ENCODE measurements at regions not wholly inside any gene's neighbourhood (a gene's known extent, or its start where the extent isn't known, plus 50 kb on each side); places are given as distances from the start of the nearest gene placed in this dataset.

- DNase-seq, result no peak
These were observed 241.5 kb upstream of the PAPPA start for GRCh38 chr9:115912086-115912485.

DNA sequence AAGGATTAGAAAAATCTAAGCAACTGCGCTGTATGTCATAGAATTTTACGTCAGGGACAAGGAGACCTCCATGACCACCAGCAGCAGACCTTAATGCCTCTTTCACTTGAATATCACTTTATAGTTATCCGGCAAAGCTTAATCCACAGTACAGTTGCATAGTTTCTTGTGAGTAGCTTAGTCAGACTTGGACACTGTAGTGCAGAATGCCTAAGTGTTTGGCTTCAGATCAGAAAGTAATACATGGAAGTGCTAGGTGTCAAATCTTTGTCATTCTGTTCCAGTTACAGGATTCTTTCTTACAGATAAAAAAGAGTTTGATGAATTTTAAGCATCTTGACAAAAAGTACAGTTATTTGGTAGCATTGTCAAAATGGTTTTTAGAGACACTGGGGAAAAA is 239.9 kb upstream of the PAPPA start:
- DNase-seq, result no peak

GRCh38 chr9:115914291-115914690 is 239.3 kb upstream of the PAPPA start:
- no peak for DNase-seq

DNA sequence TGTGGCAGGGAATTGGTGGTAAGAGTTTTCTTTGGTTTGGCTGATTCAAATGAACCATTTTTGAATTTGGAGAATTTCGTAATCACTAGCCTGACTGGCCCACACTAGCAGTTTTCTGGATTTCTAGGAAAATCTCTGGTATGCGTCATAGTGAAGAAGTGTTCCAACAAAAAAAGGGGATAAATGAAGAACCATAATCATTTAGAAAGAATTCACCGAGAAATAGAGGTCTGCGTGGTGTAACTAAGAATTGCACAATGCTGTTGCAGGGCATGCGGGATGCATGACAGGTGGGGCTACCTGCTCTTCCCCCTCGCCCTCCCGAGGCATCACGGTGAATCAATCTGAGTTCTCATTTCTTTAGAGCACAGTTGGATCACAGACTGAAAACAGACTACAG is 232.3 kb upstream of the PAPPA start:
- no peak for DNase-seq

GRCh38 chr9:115922444-115922843 is 231.1 kb upstream of the PAPPA start:
- DNase-seq, result no peak

DNA sequence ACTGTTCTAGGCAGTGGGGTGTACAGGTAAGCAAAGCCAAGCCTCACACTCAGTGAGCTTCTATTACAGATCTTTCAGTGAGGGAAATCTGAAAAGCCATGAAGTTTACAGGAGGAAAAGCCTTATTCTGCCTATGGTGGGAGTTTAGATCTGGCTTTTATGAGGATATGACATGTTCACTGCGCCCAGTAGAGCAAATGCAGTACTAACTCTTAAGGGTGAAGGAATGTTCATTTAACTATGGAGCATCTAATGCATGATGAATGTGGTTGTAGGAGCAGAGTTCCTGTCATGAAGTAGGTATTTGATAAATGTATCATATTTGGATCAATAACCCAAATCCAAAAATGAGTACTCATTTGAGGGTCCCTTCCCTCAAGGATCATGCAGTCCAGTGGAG is 230.2 kb upstream of the PAPPA start:
- DNase-seq, result no peak

- DNase-seq, result no peak
These were observed 229.5 kb upstream of the PAPPA start for GRCh38 chr9:115923903-115924668.

GRCh38 chr9:115924669-115924987 is 229.0 kb upstream of the PAPPA start:
- DNase-seq, result no peak

DNA sequence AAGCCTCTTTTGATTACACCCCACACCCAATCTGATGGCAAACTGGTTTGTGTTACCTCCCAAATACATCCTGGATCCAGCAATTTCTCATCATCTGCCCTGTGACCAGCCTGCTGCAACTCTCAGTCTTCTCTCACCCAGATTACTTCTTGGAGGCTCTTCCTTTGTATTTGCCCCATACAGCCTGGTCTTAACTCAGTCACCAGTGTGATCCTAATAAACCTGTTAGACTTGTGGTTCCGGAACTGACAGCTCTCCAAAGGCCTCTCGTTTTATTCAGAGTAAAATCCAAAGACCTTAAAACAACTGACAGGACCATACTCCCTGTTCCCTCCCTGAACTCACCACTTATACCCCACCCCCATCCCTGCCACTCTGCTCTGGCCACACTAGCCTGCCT is 228.2 kb upstream of the PAPPA start:
- DNase-seq, result no peak

- no peak for DNase-seq
These were observed 223.1 kb upstream of the PAPPA start for GRCh38 chr9:115930472-115930871.

DNA sequence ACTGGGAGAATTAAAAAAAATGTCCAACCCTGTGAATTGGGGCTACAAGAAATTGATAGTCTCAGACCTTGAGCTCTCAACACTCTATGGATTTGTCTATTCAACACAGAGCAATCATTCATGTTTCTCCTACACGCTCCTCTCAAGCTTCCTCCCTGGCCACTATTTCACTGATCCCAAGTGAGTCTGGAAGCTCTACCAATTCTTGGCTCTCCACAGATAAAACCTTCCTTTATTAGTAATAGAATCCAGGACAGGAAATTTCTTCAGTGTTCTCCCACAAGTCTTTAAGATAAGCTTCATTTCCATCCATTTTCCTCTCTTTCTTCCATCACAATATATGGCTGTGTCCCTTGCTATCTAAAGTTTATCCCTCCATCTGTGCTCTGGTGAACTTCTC is 215.1 kb upstream of the PAPPA start:
- DNase-seq, result no peak

DNA sequence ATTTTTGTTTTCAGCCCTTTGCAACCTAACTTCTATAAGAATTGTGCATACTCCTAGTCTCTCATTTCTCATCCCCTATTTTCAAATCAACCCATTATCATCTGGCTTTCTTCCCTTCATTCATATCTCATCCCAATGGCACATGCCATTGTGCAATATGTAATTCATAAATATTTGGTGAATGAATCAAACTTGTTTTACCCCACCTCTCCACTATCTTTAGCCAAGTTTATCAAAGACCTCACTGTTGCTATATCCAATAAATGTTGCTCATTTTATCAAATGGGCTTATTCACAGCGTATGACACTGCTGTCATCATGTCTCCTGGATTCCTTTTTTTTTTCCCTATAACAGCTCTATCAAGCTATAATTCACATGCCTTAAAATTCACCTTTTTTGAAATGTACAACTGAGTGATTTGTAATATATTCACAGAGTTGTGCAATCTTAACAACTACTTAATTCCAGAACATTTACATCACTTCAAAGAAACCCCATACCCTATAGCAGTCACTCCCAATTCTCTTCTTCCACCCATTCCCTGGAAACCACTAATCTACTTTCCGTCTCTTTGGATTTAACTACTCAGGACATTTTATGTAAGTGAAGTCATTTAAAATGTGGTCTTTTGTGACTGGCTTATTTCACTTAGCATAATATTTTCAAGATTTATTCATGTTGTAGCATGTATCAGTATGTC is 214.4 kb upstream of the PAPPA start:
- DNase-seq, result no peak

DNA sequence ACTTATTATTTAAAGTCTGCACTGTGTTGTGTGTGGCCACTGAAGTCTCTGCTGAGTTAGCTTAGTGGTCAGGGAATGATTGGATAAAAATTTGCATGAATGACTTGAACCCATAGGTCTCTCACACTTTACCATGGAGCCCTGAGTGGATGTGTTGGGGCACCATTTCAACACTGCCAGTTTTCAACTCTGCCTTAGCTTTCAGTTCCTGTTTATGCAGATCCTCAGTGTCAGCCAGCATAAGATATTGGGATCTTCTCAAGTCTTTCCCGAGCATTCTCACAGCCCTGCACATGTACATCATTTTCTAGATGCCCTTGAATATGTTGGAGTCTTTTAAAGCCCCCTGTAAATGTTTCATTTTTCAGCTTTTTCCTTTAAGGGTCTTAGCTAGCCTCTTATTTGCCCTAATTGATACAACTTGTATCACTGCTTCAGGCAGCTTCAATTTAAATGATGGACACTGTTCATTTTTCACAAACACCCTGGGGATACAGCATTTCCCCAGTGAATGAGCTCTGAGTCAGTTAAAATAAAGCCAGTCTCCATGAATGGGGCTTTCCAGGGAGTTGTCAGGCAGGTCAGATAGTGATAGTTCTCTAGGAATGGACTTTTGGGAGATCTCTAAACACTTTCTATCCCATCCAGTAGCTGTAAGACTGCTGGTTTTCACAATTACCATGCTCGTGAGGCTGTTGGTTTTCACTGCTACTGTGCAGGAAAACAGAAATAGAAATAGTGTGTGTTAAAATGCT is 211.9 kb upstream of the PAPPA start:
- DNase-seq, result no peak

- no peak for DNase-seq
These were observed 210.0 kb upstream of the PAPPA start for GRCh38 chr9:115943431-115944165.

- no peak for DNase-seq
These were observed 209.2 kb upstream of the PAPPA start for GRCh38 chr9:115944166-115944948.

DNA sequence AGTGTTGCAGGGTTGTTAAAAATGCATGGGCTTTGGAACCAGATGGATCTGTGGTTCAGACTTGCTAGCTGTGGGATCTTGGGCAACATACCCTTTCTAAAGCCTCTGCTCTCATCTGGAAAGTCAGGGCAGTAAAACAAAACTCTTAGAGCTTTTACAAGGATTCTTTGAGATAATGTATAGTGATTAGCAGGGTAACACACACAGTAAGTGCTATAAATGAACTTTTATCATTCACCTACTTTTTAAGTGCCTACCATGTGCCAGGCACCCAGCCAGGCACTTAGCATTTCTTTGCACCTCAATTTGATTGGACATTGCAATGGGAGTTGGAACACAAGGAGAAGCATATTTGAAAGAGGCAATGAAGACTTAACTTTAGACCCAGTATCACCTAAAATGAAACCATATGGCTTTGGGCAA is 208.6 kb upstream of the PAPPA start:
- DNase-seq, result no peak

- DNase-seq, result no peak
These were observed 207.1 kb upstream of the PAPPA start for GRCh38 chr9:115946530-115946929.

DNA sequence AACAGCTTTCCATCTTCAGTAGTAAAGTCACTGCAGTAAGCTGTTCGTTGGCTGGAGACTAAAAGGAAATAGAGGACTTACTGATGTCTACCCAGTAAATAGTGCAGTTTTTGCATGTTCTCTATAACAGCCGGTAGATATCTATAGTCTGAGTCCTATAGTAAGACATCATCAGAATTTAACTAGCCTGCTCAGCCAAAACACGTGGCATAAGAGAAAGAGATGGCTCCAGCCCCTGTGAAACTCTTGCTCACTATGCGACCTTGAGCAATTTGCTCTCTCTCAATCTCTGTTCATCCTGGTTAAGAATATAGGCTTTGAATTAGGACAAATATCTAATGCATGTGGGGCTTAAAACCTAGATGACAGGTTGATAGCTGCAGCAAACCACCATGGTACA is 201.6 kb upstream of the PAPPA start:
- no peak for DNase-seq

DNA sequence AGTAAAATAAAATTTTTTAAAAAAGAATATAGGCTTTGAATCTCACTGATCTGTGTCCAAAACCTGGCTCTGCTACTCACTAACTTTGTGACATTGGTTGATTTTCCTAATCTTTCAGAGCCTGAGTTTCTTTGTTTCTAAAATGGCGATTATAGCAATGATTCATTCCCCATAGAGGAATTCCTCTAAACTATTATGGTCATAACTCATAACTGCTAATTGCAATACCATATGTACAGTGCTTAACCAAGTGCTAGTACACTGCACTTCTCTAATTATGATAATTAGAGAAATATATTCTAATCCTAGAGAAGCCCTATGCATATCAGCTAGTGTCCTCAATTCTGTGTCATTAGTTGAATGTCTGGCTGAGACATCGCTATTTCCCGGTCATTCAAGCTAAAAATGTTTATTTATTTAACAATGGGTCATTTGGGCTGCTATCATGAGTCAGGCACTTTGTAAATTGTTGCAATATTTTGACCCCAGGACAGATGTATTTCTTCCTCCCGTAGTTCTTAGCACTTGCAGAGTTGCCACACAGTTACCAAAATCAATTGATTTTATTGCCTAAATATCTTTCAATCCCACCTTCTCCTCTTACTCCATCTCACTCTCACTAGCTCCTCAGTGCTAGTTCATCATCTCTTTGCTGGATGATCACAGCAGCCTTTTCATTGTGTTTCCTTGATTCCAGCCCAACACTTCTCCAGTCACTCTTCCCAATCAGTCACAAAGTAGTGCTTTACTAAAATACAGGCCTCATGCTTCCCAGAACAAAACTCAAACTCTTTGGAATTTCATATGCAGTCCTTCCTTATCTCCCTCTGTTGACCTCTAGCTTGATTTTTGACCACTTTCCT is 200.9 kb upstream of the PAPPA start:
- DNase-seq, result no peak

GRCh38 chr9:115956371-115956770 is 197.2 kb upstream of the PAPPA start:
- no peak for DNase-seq

DNA sequence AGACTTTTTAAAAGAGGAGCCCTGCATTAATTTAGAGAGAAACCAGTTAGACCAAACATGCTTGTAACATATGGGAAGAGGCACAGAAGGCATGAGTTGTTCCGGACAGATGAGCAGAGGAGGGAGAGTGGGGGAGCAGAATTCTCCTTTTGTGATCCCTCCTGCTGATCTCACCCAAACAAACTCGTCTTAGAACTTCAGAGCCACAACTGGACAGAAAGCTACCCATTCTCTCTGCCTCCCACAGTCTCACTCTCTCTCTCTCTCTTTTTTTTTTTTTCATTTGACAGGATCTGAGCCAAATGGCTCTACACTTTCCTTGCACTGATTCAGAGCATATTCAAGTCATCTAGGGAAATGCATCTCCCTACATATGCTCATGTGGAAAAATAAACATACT is 196.0 kb upstream of the PAPPA start:
- no peak for DNase-seq
